ENCODE measurements at regions not wholly inside any gene's neighbourhood (a gene's known extent, or its start where the extent isn't known, plus 50 kb on each side); places are given as distances from the start of the nearest gene placed in this dataset.

DNA sequence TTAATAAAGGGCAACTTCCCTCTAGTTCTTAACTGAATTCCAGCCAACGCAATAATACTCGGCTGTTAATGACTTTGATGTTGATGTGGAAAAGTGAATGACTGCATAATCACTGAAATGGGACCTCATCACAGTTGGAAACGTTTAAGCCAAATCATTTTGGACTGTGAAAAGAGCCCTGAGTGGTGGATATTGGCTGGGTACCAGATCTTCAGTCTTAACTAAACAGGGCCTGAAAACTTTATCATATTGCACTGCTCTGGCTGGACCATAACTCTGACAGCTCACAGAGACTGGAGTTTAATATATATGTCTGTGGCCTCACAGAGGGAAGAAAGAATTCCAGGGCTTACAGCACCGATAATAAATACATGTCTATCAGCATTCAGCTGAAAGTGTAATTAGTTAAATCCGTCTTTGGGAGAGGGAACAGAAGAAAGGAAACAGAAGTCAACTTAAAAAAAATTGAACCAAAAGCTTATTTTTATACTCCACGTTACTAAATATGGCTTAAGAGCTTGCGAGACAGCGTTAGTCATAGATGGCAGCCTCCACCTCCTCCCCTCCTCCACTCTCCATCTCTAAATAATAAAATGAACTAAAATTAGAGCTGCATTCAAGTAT lies 222.3 kb upstream of the CDIN1 start:
- Histone ChIP-seq H2AK5ac (ENCODE audit: low read length, severe bottlenecking) (no peak overlapping the region), H3K27me3 (ENCODE audit: control insufficient read depth in 1 of 2, insufficient read depth in 1 of 2, low read length in 2 of 2) (no peaks in the 10 kb centered on the region), H2BK12ac (ENCODE audit: low read length in 2 of 2) (no peak overlapping the region), H4K8ac (ENCODE audit: low read length) (no peak overlapping the region), H3K23ac (ENCODE audit: low read length in 2 of 2) (no peak overlapping the region), H3K27ac (ENCODE audit: low read length, poor library complexity, severe bottlenecking) (no peak overlapping the region), H3K36me3 (ENCODE audit: control insufficient read depth in 1 of 2, insufficient read depth in 2 of 2, low read depth in 1 of 2, low read length in 2 of 2) (no peaks in the 10 kb centered on the region), H3K14ac (ENCODE audit: low read length in 2 of 2) (no peak overlapping the region), H2BK5ac (ENCODE audit: low read depth, low read length, poor library complexity, severe bottlenecking) (no peak overlapping the region), H3K4me3 (ENCODE audit: insufficient read depth in 1 of 2, low read depth in 1 of 2, low read length in 2 of 2) (peak overlapping the region in 1 of 2 experiments; percentile 15), H3K18ac (ENCODE audit: low read depth in 1 of 2, low read length in 2 of 2) (no peak overlapping the region), H2AFZ (ENCODE audit: low read depth, low read length) (no peak overlapping the region), H4K91ac (ENCODE audit: low read length) (no peak overlapping the region), H3K79me1 (replicated peaks; ENCODE audit: low read length, poor library complexity, severe bottlenecking) (no peaks in the 10 kb centered on the region), H3K9me3 (ENCODE audit: control insufficient read depth, low read length) (no peaks in the 10 kb centered on the region), H2BK120ac (ENCODE audit: low read depth, low read length) (no peak overlapping the region), H3K4me1 (ENCODE audit: control insufficient read depth, insufficient read depth, low read depth, low read length) (peaks cover 3% of the 10 kb centered on the region), H3K4ac (ENCODE audit: low read depth in 1 of 2, low read length in 2 of 2) (no peak overlapping the region), H3K9ac (ENCODE audit: low read length) (peak overlapping the region; percentile 87), H2BK15ac (ENCODE audit: low read depth, poor library complexity, severe bottlenecking) (no peak overlapping the region), H3K4me2 (ENCODE audit: low read length, poor library complexity, severe bottlenecking) (no peak overlapping the region)
- 20% methylated on average over 3 of the region's 8 CpGs for WGBS
- peak; percentile 73 for DNase-seq

DNA sequence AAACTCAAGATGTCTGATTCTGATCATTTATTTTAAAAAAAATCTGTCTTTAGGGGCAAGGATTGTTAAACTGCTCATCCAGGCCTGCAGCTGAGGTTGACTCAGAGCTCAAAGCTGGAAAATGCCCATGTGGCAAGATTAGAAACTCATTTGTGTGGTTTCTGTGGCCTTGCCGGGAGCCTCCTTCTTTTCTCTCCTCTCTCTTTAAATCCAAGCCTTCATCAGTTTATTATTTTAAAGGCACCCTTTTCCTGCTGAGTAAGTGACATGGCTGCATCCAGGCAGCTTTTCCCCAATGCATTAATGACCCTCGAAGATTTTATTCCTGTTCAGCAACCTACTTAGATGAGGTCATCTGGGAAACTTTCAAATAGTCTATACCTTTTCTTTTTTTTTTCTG lies 221.3 kb upstream of the CDIN1 start:
- Histone ChIP-seq H3K4me2 (ENCODE audit: low read length, poor library complexity, severe bottlenecking) (no peak overlapping the region), H2BK15ac (ENCODE audit: low read depth, poor library complexity, severe bottlenecking) (peak overlapping the region; percentile 48)

DNA sequence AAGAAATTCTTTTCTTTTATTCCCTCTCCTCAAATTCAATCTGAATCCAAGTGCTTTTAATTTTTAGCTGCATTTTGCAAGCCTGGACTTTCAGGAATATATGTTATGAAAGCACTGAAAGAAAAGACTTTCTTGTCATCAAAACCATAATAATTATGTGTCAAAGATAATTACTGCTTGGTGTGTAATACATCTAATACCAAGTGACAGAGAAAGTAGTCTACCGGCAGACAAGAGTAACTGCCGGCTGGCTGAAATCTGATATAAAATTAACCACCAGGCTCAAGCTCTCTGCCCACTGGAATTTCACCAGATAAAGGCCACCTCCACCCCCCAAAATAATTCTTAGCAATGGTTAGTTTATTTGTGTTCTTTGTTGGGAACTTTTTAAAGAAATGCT lies 220.9 kb upstream of the CDIN1 start:
- H3K14ac ChIP-seq (ENCODE audit: low read length in 2 of 2), result no peak overlapping the region
- peak; percentile 26 for DNase-seq

More for the DNA sequence above, 221.3 kb upstream of the CDIN1 start:
- H3K23ac ChIP-seq (ENCODE audit: low read length in 2 of 2), result no peak overlapping the region
- 3% methylated on average over 2 of the region's 2 CpGs for WGBS
- peak overlapping the region in 1 of 2 experiments; percentile 10 for H3K4me3 ChIP-seq (ENCODE audit: insufficient read depth in 1 of 2, low read depth in 1 of 2, low read length in 2 of 2)
- no peak overlapping the region for H4K8ac ChIP-seq (ENCODE audit: low read length)
- H2AK5ac ChIP-seq (ENCODE audit: low read length, severe bottlenecking), result no peak overlapping the region
- H3K4ac ChIP-seq (ENCODE audit: low read depth in 1 of 2, low read length in 2 of 2), result peak overlapping the region; percentile 49 to 83
- H4K91ac ChIP-seq (ENCODE audit: low read length), result no peak overlapping the region
- no peak overlapping the region for H2AFZ ChIP-seq (ENCODE audit: low read depth, low read length)
- peak; percentile 75 for DNase-seq
- no peaks in the 10 kb centered on the region for H3K27me3 ChIP-seq (ENCODE audit: control insufficient read depth in 1 of 2, insufficient read depth in 1 of 2, low read length in 2 of 2)
- H2BK5ac ChIP-seq (ENCODE audit: low read depth, low read length, poor library complexity, severe bottlenecking), result no peak overlapping the region
- H3K27ac ChIP-seq (ENCODE audit: low read length, poor library complexity, severe bottlenecking), result peak overlapping the region; percentile 27
- H2BK12ac ChIP-seq (ENCODE audit: low read length in 2 of 2), result peak overlapping the region in 1 of 2 experiments; percentile 3
- H3K18ac ChIP-seq (ENCODE audit: low read depth in 1 of 2, low read length in 2 of 2), result peak overlapping the region in 1 of 2 experiments; percentile 31
- H3K36me3 ChIP-seq (ENCODE audit: control insufficient read depth in 1 of 2, insufficient read depth in 2 of 2, low read depth in 1 of 2, low read length in 2 of 2), result no peaks in the 10 kb centered on the region
- peaks cover 3% of the 10 kb centered on the region for H3K4me1 ChIP-seq (ENCODE audit: control insufficient read depth, insufficient read depth, low read depth, low read length)
- H3K9ac ChIP-seq (ENCODE audit: low read length), result peak overlapping the region; percentile 87
- H3K9me3 ChIP-seq (ENCODE audit: control insufficient read depth, low read length), result no peaks in the 10 kb centered on the region
- H3K14ac ChIP-seq (ENCODE audit: low read length in 2 of 2), result no peak overlapping the region
- no peaks in the 10 kb centered on the region for H3K79me1 ChIP-seq (replicated peaks; ENCODE audit: low read length, poor library complexity, severe bottlenecking)
- peak overlapping the region; percentile 67 for H2BK120ac ChIP-seq (ENCODE audit: low read depth, low read length)

DNA sequence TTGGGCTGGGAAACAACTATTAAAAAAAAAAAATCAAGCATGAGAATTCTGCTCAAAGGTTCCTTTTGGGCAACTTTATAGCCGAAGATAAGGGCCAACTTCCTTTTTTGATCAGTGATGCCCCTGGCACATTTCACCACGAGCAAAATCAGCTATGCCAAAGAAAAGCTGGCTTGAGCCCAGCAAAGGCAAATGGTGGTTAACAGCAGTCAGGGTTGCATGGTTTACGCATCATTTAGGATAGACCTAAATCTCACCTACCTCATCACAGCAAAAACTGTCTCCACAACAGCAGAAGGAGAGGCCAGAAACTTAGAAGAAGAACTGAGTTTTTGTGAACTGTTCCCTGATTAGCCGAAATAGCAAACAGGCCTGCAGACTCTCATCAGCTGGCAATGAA lies 220.1 kb upstream of the CDIN1 start:
- 88% methylated on average over 3 of the region's 4 CpGs for WGBS
- Histone ChIP-seq H3K27me3 (ENCODE audit: control insufficient read depth in 1 of 2, insufficient read depth in 1 of 2, low read length in 2 of 2) (no peaks in the 10 kb centered on the region), H3K4me1 (ENCODE audit: control insufficient read depth, insufficient read depth, low read depth, low read length) (peaks cover 3% of the 10 kb centered on the region)

More for the DNA sequence above, 220.9 kb upstream of the CDIN1 start:
- H2BK12ac ChIP-seq (ENCODE audit: low read length in 2 of 2), result no peak overlapping the region
- no peaks in the 10 kb centered on the region for H3K9me3 ChIP-seq (ENCODE audit: control insufficient read depth, low read length)
- H3K27ac ChIP-seq (ENCODE audit: low read length, poor library complexity, severe bottlenecking), result peak overlapping the region; percentile 27
- WGBS, result no CpG with 5 or more reads among the region's 2 CpGs
- H4K8ac ChIP-seq (ENCODE audit: low read length), result no peak overlapping the region
- H2BK15ac ChIP-seq (ENCODE audit: low read depth, poor library complexity, severe bottlenecking), result no peak overlapping the region
- H2AFZ ChIP-seq (ENCODE audit: low read depth, low read length), result no peak overlapping the region
- H3K36me3 ChIP-seq (ENCODE audit: control insufficient read depth in 1 of 2, insufficient read depth in 2 of 2, low read depth in 1 of 2, low read length in 2 of 2), result no peaks in the 10 kb centered on the region
- peak overlapping the region; percentile 87 for H3K9ac ChIP-seq (ENCODE audit: low read length)
- H3K18ac ChIP-seq (ENCODE audit: low read depth in 1 of 2, low read length in 2 of 2), result no peak overlapping the region
- H3K23ac ChIP-seq (ENCODE audit: low read length in 2 of 2), result no peak overlapping the region
- no peaks in the 10 kb centered on the region for H3K27me3 ChIP-seq (ENCODE audit: control insufficient read depth in 1 of 2, insufficient read depth in 1 of 2, low read length in 2 of 2)
- no peak overlapping the region for H3K4me2 ChIP-seq (ENCODE audit: low read length, poor library complexity, severe bottlenecking)
- H4K91ac ChIP-seq (ENCODE audit: low read length), result no peak overlapping the region
- no peak overlapping the region for H2AK5ac ChIP-seq (ENCODE audit: low read length, severe bottlenecking)
- no peak overlapping the region for H3K4me3 ChIP-seq (ENCODE audit: insufficient read depth in 1 of 2, low read depth in 1 of 2, low read length in 2 of 2)
- H2BK120ac ChIP-seq (ENCODE audit: low read depth, low read length), result no peak overlapping the region
- no peaks in the 10 kb centered on the region for H3K79me1 ChIP-seq (replicated peaks; ENCODE audit: low read length, poor library complexity, severe bottlenecking)
- no peak overlapping the region for H2BK5ac ChIP-seq (ENCODE audit: low read depth, low read length, poor library complexity, severe bottlenecking)
- no peak overlapping the region for H3K4ac ChIP-seq (ENCODE audit: low read depth in 1 of 2, low read length in 2 of 2)
- peaks cover 3% of the 10 kb centered on the region for H3K4me1 ChIP-seq (ENCODE audit: control insufficient read depth, insufficient read depth, low read depth, low read length)

More for the DNA sequence above, 220.1 kb upstream of the CDIN1 start:
- no peak overlapping the region for H2AK5ac ChIP-seq (ENCODE audit: low read length, severe bottlenecking)
- H4K91ac ChIP-seq (ENCODE audit: low read length), result peak overlapping the region; percentile 43
- H3K4me2 ChIP-seq (ENCODE audit: low read length, poor library complexity, severe bottlenecking), result no peak overlapping the region
- H3K9me3 ChIP-seq (ENCODE audit: control insufficient read depth, low read length), result no peaks in the 10 kb centered on the region
- peak overlapping the region; percentile 89 for H2BK120ac ChIP-seq (ENCODE audit: low read depth, low read length)
- H3K27ac ChIP-seq (ENCODE audit: low read length, poor library complexity, severe bottlenecking), result no peak overlapping the region
- H2BK5ac ChIP-seq (ENCODE audit: low read depth, low read length, poor library complexity, severe bottlenecking), result no peak overlapping the region
- H3K9ac ChIP-seq (ENCODE audit: low read length), result no peak overlapping the region
- H3K4ac ChIP-seq (ENCODE audit: low read depth in 1 of 2, low read length in 2 of 2), result peak overlapping the region; percentile 60 to 68
- no peaks in the 10 kb centered on the region for H3K79me1 ChIP-seq (replicated peaks; ENCODE audit: low read length, poor library complexity, severe bottlenecking)
- H3K4me3 ChIP-seq (ENCODE audit: insufficient read depth in 1 of 2, low read depth in 1 of 2, low read length in 2 of 2), result no peak overlapping the region
- no peak overlapping the region for H2AFZ ChIP-seq (ENCODE audit: low read depth, low read length)
- DNase-seq, result no peak
- H3K18ac ChIP-seq (ENCODE audit: low read depth in 1 of 2, low read length in 2 of 2), result peak overlapping the region; percentile 54 to 73
- no peak overlapping the region for H4K8ac ChIP-seq (ENCODE audit: low read length)
- H3K36me3 ChIP-seq (ENCODE audit: control insufficient read depth in 1 of 2, insufficient read depth in 2 of 2, low read depth in 1 of 2, low read length in 2 of 2), result no peaks in the 10 kb centered on the region
- no peak overlapping the region for H3K14ac ChIP-seq (ENCODE audit: low read length in 2 of 2)
- peak overlapping the region; percentile 45 for H2BK15ac ChIP-seq (ENCODE audit: low read depth, poor library complexity, severe bottlenecking)
- no peak overlapping the region for H3K23ac ChIP-seq (ENCODE audit: low read length in 2 of 2)
- H2BK12ac ChIP-seq (ENCODE audit: low read length in 2 of 2), result peak overlapping the region; percentile 91 to 98
